BJ (cell line): ENCODE measurements at regions not wholly inside any gene's neighbourhood (a gene's known extent, or its start where the extent isn't known, plus 50 kb on each side); places are given as distances from the start of the nearest gene placed in this dataset.

Source experiments
- CTCF ChIA-PET: fragments of 350-600 bp; formaldehyde crosslinking; extraction: SDS; loops from one replicate; lab custom pipeline; 2021; ENCODE audit warnings: antibody characterized with exemption, inconsistent platforms; lab: Yijun Ruan, JAX
- POLR2A ChIA-PET: fragments of 300-600 bp; sonication (Branson Sonifier 250); formaldehyde crosslinking; extraction: SDS; loops from one replicate; lab custom pipeline; 2021; ENCODE audit warnings: antibody characterized with exemption; lab: Charles Lee
- DNase-seq: peaks from one replicate; pipeline ENCODE4 v3.0.0-alpha.2; 2011; ENCODE audit warnings: low read depth
- H3K27me3 ChIP-seq: 2 replicates; pipeline ENCODE4 v1.6.0; 2011; ENCODE audit warnings: low read length; ENCODE audit not compliant: control insufficient read depth, insufficient read depth
- H3K36me3 ChIP-seq: 2 replicates; pipeline ENCODE4 v1.5.1; 2011; ENCODE audit warnings: low read length; ENCODE audit not compliant: control insufficient read depth, insufficient read depth
- H3K4me3 ChIP-seq: 2 replicates; pipeline ENCODE4 v1.5.1; 2011; ENCODE audit warnings: low read depth, mild to moderate bottlenecking, control low read depth, low read length
- TF ChIP-seq, protein P1 (sequence below): IDR thresholded peaks from 2 replicates; pipeline ENCODE4 v1.5.1; 2011; ENCODE audit warnings: low read depth, mild to moderate bottlenecking, control low read depth, inconsistent platforms, low read length, moderate library complexity; ENCODE audit not compliant: insufficient read depth

DNA sequence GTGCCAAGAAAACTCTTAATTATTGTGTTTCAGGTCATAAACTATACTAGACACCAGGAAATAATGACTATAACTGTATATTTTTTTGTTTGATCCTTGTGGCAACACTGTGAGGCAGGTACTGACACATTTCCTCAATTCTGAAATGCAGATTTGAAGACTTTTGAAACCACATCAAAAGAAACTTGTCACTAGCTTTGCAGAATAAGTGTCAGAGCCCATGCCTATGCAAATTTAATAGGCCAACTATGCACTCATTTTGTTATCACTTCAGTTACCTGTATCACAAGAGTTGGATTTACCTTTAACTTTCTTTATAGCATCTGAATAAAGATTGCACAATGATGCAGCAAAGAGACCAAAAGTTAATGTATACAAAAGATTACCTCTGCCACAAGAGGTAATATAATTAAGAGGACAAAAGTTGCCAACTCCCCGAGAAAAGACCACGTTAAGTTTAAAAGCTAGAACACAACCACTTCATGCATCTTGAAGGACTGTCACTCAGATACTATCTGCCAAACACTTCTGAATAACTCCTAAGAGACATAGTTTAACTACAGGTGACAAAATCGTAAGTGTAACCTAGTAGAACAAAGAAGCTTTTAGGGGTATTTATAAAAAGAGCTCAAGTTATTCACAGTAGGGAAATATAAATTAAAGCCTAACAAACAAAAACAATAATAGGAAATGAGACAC is 80.5 kb downstream of the ELAPOR2 start:
- H3K36me3 ChIP-seq: no peaks in the 10 kb centered on the region
- no peak for DNase-seq
- H3K4me3 ChIP-seq: no peak overlapping the region
- TF ChIP-seq, protein P1, sequence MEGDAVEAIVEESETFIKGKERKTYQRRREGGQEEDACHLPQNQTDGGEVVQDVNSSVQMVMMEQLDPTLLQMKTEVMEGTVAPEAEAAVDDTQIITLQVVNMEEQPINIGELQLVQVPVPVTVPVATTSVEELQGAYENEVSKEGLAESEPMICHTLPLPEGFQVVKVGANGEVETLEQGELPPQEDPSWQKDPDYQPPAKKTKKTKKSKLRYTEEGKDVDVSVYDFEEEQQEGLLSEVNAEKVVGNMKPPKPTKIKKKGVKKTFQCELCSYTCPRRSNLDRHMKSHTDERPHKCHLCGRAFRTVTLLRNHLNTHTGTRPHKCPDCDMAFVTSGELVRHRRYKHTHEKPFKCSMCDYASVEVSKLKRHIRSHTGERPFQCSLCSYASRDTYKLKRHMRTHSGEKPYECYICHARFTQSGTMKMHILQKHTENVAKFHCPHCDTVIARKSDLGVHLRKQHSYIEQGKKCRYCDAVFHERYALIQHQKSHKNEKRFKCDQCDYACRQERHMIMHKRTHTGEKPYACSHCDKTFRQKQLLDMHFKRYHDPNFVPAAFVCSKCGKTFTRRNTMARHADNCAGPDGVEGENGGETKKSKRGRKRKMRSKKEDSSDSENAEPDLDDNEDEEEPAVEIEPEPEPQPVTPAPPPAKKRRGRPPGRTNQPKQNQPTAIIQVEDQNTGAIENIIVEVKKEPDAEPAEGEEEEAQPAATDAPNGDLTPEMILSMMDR: no peak
- H3K27me3 ChIP-seq: no peaks in the 10 kb centered on the region
- POLR2A ChIA-PET: no interaction called here
- CTCF ChIA-PET: interaction anchor here (1.2 kb wide), 1 partner anchor 8 kb away, joined by 4 read pairs; no protein-coding TSS in a partner anchor

DNA sequence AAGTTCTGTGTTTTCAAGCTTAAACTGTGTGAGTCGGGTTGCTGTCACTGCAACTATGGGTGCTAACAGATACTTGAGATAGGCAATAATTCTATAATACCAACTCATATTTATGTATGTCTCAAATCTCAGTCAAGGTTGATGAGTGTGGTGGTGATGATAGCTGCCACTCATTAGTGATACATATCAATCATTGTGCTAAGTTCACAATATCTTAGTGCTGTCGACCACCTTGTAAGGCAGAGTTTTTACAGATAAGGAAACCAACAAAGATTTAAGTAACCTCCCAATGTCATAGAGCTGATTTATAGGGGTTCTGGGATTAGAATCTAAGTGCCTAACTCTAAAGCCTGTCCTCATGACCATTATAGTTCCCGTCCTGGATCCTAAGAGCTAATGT is 82.5 kb downstream of the ELAPOR2 start:
- CTCF ChIA-PET: no interaction called here
- H3K4me3 ChIP-seq: no peak overlapping the region
- TF ChIP-seq, protein P1: no peak
- H3K36me3 ChIP-seq: no peaks in the 10 kb centered on the region
- no peaks in the 10 kb centered on the region for H3K27me3 ChIP-seq
- DNase-seq: no peak
- POLR2A ChIA-PET: no interaction called here

DNA sequence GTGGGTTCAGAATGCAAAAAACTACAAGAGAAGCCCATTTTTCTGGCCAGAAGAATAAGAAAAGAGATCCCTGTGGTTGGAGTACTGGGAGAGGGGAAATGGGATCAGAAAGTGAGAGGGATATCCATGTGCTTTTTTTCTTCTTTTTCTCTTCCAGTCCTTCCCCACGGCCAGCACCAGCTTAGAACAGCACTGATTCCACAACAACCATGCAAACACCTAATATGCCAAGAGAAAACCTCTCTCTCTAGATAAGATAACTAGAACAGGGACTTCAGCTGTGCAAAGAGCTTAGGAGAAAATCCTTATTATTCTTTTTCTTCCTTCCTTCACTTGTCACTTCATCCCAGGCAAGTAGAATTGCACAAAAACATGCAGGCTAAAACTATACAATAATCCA is 83.5 kb downstream of the ELAPOR2 start:
- Histone ChIP-seq H3K27me3 (no peaks in the 10 kb centered on the region), H3K36me3 (no peaks in the 10 kb centered on the region), H3K4me3 (no peak overlapping the region)
- no peak for DNase-seq
- ChIA-PET CTCF (no interaction called here), POLR2A (no interaction called here)
- TF ChIP-seq, protein P1: no peak

DNA sequence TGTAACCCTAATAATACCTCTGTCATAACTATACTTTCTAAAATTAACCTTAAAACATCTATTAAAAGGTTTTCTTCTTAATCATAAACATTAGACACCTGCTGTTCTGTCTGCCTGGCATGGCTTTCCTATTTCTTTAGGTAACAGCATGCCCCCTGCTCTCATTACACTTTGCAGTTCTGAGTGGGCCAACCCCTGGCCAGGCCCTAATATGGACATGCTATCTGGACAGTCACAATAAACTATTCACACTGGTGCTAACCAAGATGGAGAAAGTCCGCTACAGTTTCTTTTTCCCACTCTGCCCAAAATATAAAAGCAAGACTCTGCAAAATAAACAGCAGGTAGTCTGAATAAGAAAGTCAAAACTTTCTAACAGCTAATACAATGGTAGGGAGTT is 84.0 kb downstream of the ELAPOR2 start:
- H3K4me3 ChIP-seq: no peak overlapping the region
- ChIA-PET POLR2A (no interaction called here), CTCF (no interaction called here)
- TF ChIP-seq, protein P1: no peak
- DNase-seq: no peak
- no peaks in the 10 kb centered on the region for H3K36me3 ChIP-seq
- no peaks in the 10 kb centered on the region for H3K27me3 ChIP-seq

DNA sequence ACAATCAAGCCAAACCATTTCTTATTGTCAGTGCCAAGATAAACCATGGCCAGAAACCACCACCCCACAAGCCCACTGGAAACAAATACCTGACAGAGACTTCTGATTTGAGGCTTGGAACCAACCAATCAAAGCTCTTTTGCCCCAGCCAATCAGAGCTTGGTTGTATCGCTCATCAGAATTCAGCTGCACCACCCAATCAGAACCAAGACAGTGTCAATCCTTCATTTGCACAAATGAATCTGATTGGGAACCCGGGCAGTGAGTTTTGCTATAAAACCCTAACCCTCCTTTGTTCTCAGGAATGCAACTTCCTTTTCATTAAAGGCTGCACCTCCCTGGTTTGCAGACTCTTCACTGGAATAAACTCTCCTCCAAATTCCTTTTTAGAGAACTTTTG is 87.4 kb downstream of the ELAPOR2 start:
- Histone ChIP-seq H3K36me3 (no peaks in the 10 kb centered on the region), H3K4me3 (no peak overlapping the region), H3K27me3 (no peaks in the 10 kb centered on the region)
- TF ChIP-seq, protein P1: no peak
- ChIA-PET CTCF (interaction anchor here (1.0 kb wide), 1 partner anchor 177 kb away, joined by 3 read pairs; no protein-coding TSS in a partner anchor), POLR2A (no interaction called here)
- no peak for DNase-seq
